Rectal smooth muscle tissue (tissue), 1 donor: ENCODE measurements at regions not wholly inside any gene's neighbourhood (a gene's known extent, or its start where the extent isn't known, plus 50 kb on each side); places are given as distances from the start of the nearest gene placed in this dataset.

Experiments used
- H3K27ac ChIP-seq: one replicate; pipeline ENCODE4 v1.7.0; 2013; ENCODE audit warnings: low read depth, low read length, inconsistent platforms
- H3K27me3 ChIP-seq: one replicate; pipeline ENCODE4 v1.7.0; 2013; ENCODE audit warnings: low read length; ENCODE audit not compliant: control insufficient read depth, insufficient read depth
- H3K36me3 ChIP-seq: one replicate; pipeline ENCODE4 v1.7.0; 2013; ENCODE audit warnings: low read length; ENCODE audit not compliant: control insufficient read depth, insufficient read depth
- H3K4me1 ChIP-seq: one replicate; pipeline ENCODE4 v1.7.0; 2013; ENCODE audit warnings: low read length; ENCODE audit not compliant: control insufficient read depth, insufficient read depth
- H3K4me3 ChIP-seq: one replicate; pipeline ENCODE4 v1.7.0; 2013; ENCODE audit warnings: low read length
- H3K9ac ChIP-seq: one replicate; pipeline ENCODE4 v1.7.0; 2013; ENCODE audit warnings: low read length

DNA sequence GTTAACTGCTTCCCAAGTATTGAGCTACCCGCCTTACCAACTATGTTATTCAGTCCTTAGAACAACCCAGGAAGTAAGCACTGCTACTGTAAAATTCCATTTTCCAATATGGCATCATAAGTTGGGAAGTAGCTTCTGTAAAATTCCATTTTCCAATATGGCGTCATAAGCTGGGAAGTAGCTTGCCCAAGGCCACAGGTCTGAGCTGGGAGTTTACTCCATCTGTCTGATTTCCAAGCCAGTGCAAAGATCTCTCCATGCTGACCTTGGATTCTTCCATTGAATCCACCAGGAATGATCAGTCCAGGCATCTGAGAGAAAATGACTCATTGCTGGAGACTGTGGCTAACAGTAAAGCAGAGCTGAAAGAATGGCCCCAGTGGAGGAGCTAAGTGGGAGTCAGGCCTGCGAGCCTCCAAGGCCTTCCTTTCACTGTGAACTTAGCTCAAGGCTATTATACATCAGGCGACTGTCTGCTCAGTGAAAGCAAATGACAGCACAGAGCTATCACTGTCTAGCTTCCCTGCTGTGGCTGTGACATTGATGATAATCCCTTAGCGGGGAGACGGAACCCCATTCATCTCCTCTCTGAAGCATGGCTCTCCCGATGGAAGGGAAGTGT lies 430.4 kb downstream of the HAPSTR1 start:
- Histone ChIP-seq H3K36me3 (no peaks in the 10 kb centered on the region), H3K27me3 (no peaks in the 10 kb centered on the region), H3K4me3 (no peak overlapping the region), H3K27ac (no peak overlapping the region), H3K9ac (no peak overlapping the region), H3K4me1 (peaks cover 3% of the 10 kb centered on the region)

DNA sequence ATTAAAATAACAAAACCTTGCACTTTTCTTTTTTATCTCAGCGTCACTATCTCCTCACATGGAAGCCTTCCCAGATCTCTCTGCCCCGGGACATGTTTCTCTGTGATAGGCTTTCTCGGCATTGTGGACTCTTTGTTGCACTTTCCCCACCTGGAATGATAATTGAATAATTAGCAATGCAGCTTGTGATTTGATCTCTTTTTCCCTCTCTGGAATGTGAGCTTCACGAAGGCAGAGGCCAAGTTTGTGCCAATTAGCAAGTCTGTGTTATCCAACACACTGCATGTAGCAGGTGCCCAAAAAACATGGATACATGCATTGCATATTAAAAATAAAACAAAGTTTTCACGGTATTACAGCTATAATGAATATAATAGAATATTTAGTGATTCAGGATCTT lies 431.2 kb downstream of the HAPSTR1 start:
- no peaks in the 10 kb centered on the region for H3K27me3 ChIP-seq

DNA sequence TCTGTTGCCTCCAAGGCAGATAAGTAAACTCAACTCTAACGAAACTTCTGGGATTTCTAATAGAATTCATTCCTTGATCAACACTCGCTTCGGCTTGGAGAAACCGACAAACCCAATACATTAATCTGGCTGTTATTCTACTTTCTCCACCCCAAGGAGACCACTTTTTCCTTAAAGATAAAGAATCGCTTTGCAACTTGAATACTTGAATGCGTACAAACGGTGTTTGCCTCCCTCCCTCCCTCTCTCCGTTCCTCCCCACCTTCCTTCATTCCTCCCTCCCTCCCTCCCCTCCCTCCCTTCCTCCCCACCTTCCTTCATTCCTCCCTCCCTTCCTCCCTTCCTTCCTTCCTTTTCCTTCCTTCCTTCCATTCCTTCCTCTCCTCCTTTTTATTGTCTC lies 432.6 kb downstream of the HAPSTR1 start:
- Histone ChIP-seq H3K4me3 (no peak overlapping the region), H3K27me3 (no peaks in the 10 kb centered on the region), H3K9ac (no peak overlapping the region), H3K27ac (no peak overlapping the region), H3K4me1 (peaks cover 2% of the 10 kb centered on the region), H3K36me3 (no peaks in the 10 kb centered on the region)

More for the DNA sequence above, 431.2 kb downstream of the HAPSTR1 start:
- Histone ChIP-seq H3K36me3 (no peaks in the 10 kb centered on the region), H3K27ac (no peak overlapping the region), H3K4me3 (no peak overlapping the region), H3K9ac (no peak overlapping the region), H3K4me1 (no peaks in the 10 kb centered on the region)

DNA sequence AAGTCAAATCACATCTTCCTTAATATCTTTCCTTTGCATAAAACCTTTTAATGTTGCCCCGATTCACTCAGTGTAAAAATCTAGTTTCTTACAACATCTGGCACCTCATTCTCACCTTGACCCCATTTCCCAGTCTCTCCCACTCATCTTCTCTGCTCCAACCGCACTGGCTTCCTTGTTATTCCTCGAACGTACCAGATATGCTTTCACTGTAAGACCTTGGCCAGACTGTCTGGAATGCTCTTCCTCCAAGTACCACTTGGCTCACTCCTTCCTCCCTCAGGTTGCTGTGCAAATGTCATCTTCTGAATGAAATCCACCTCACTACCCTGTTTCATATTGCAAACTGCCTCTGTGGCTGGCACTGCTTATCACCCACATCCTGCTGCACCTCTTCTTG lies 433.6 kb downstream of the HAPSTR1 start:
- Histone ChIP-seq H3K27me3 (no peaks in the 10 kb centered on the region), H3K4me3 (no peak overlapping the region), H3K9ac (no peak overlapping the region), H3K4me1 (peaks cover 2% of the 10 kb centered on the region), H3K36me3 (no peaks in the 10 kb centered on the region), H3K27ac (no peak overlapping the region)

DNA sequence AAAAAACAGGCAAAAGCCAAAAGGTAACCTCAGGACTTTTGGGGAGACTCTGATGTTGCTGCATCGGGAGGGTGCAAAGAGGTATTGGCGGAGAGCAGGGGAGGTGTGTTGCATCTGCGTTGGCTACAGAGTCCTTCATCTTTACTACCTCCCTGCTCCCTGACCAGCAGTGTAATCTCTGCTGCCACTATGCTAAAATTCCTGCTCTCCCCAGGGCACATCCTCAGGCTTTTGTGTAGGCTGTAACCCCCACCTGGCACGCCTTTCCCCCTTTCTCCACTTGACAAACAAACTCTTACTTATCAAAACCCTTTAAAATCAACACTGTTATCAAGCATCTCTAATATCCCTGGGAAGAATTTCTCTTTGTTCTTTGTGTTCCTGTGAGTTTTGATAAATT lies 435.3 kb downstream of the HAPSTR1 start:
- H3K27ac ChIP-seq: no peak overlapping the region
- no peaks in the 10 kb centered on the region for H3K36me3 ChIP-seq
- peaks cover 2% of the 10 kb centered on the region for H3K4me1 ChIP-seq
- H3K27me3 ChIP-seq: no peaks in the 10 kb centered on the region
- no peak overlapping the region for H3K9ac ChIP-seq
- no peak overlapping the region for H3K4me3 ChIP-seq

DNA sequence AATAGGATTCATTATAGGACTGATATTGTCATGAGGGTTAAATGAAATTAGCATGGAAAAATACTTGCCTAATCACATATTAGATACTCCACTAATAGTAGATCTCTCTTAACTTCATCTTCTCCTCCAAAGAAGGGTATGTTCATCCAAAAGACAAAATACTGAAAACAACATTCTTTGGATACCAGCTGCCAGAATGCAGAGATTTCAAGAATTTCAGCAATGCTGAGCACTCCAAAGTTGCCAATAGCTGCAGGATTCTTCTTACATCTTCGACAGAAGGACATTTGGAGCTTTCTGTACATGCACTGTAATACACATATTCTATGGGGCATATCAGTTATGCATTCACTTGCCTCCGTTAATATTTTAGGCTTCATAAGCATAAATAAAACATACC lies 436.5 kb downstream of the HAPSTR1 start:
- H3K4me1 ChIP-seq: peaks cover 2% of the 10 kb centered on the region
- no peaks in the 10 kb centered on the region for H3K36me3 ChIP-seq
- no peak overlapping the region for H3K4me3 ChIP-seq
- no peak overlapping the region for H3K9ac ChIP-seq
- no peak overlapping the region for H3K27ac ChIP-seq
- H3K27me3 ChIP-seq: no peaks in the 10 kb centered on the region

DNA sequence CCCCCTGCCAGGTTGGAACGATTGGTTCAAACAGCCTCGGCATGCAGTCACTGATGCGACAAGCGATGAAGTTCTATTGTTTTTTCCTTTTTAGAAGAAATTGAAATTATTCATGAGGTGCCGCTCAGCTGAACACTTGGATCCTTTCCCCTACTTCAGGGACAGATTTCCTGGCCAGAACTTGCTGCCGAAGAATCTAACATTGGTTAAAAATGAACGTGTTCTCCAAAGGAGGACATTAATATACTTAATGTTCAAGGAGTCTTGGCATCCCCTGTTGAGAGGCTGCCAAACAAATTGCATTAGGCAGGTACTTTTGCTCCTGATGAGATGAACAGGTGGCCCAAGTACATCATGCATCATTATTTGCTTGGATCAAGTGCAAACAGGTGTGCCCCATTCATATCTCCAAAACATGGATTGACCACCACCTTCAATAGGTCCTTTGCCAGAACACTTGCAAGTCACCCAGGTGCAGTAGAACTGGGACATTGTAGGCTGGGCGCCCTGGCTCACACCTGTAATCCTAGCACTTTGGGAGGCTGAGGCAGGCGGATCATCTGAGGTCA lies 437.2 kb downstream of the HAPSTR1 start:
- Histone ChIP-seq H3K4me3 (no peak overlapping the region), H3K27me3 (no peaks in the 10 kb centered on the region), H3K27ac (no peak overlapping the region), H3K9ac (no peak overlapping the region), H3K36me3 (no peaks in the 10 kb centered on the region), H3K4me1 (peaks cover 2% of the 10 kb centered on the region)

DNA sequence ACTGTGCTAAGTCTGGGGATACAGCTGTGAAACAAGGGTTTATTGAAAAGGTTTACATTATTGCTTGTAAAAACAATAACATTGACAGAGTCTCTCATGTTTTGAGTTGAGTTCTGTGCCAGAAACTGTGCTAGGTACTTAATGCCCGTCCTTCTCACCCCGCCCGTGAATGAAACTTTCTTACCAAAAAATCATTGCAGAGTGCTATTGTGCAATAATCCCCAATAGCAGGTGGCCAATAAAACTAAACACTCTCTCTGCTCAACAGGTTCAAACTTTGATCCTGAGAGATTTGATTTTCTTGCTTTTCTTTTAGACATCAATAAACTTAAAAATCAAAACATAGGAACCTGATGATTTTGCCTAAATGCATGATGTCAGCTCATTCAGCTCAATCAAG lies 441.6 kb downstream of the HAPSTR1 start:
- no peak overlapping the region for H3K9ac ChIP-seq
- peaks cover 2% of the 10 kb centered on the region for H3K4me1 ChIP-seq
- no peaks in the 10 kb centered on the region for H3K36me3 ChIP-seq
- no peak overlapping the region for H3K27ac ChIP-seq
- no peaks in the 10 kb centered on the region for H3K27me3 ChIP-seq
- H3K4me3 ChIP-seq: no peak overlapping the region

DNA sequence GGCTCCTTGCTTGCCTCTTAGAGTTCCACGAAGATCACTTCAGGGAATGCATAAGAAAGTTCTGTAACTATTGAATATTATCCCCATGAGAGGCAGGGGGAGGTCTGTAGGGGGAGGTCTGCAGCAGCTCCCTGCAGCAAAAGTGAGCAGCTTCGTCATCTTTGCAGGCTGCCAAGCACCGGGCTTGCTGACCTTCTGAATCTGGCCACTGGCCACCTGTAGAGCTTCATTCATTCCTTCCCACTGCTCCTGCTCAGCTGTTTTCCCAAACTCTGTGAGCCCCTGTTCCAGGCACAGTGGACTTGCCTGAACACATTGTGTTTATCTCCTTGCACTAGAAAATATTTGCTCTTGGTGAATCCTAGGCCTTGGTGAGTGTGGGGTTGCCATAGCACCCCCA lies 443.3 kb downstream of the HAPSTR1 start:
- no peaks in the 10 kb centered on the region for H3K27me3 ChIP-seq
- H3K36me3 ChIP-seq: no peaks in the 10 kb centered on the region
- H3K4me1 ChIP-seq: no peaks in the 10 kb centered on the region

DNA sequence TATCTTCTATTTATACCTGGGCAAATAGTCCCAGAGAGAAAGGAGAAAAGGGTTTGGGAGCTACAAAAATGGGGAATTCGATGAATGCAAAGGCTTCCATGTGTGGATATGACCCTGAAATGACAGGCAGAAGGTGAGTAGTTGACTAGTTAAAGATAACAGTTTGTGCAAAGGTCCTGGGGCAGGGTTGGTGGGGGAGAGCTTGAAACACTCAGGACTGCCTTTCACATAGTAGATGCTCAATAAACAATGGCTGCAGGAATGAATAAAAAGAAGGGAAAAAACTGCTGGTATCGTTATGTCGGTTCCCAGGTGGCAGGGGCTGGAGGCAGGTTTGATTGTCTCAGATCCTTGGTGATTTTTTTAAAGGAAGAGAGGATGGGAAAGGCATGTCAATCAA lies 445.5 kb downstream of the HAPSTR1 start:
- H3K4me1 ChIP-seq: no peaks in the 10 kb centered on the region
- no peaks in the 10 kb centered on the region for H3K36me3 ChIP-seq
- no peak overlapping the region for H3K27ac ChIP-seq
- H3K27me3 ChIP-seq: no peaks in the 10 kb centered on the region
- no peak overlapping the region for H3K4me3 ChIP-seq
- H3K9ac ChIP-seq: no peak overlapping the region

More for the DNA sequence above, 443.3 kb downstream of the HAPSTR1 start:
- no peak overlapping the region for H3K4me3 ChIP-seq
- no peak overlapping the region for H3K9ac ChIP-seq
- H3K27ac ChIP-seq: no peak overlapping the region

DNA sequence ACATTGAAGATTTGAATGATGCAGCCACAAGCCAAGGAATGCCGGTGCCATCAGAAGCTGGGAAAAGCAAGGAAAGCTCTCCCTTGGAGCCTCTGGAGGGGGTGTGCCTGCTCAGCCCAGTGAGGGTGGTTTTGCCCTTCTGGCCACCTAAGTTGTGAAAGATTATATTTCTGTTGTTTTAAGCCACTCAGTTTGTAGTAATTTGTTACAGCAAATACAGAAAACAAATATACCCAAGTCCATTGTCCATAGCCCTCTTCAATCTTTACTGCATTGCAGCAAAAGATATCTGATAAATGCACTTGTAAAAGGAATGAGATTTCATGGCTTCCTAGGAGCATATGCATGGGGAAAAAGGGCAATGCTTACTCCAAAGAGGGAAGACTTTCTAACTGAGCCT lies 447.9 kb downstream of the HAPSTR1 start:
- Histone ChIP-seq H3K27ac (no peak overlapping the region), H3K36me3 (no peaks in the 10 kb centered on the region), H3K4me3 (no peak overlapping the region), H3K27me3 (no peaks in the 10 kb centered on the region), H3K4me1 (no peaks in the 10 kb centered on the region), H3K9ac (no peak overlapping the region)

DNA sequence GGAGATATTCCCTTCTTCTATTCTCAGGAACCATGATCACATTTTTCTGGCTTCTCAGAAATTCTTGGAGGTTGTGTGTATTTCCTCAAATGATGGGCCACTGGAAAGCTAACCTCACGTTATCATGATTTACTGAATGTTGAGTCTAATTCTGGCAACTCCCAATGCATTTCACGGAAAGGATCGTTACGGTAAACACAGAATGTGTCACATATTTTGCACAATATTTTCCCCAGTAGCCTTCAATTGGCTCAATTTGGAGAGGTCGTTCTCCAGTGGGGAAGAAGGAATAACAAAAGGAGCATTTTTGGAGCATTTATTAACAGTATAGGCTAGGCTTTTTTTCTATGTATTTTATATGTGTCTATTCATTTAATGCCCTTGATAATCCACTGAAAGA lies 450.3 kb downstream of the HAPSTR1 start:
- H3K9ac ChIP-seq: no peak overlapping the region
- no peaks in the 10 kb centered on the region for H3K4me1 ChIP-seq
- H3K27me3 ChIP-seq: no peaks in the 10 kb centered on the region
- H3K4me3 ChIP-seq: no peak overlapping the region
- no peaks in the 10 kb centered on the region for H3K36me3 ChIP-seq
- H3K27ac ChIP-seq: no peak overlapping the region

DNA sequence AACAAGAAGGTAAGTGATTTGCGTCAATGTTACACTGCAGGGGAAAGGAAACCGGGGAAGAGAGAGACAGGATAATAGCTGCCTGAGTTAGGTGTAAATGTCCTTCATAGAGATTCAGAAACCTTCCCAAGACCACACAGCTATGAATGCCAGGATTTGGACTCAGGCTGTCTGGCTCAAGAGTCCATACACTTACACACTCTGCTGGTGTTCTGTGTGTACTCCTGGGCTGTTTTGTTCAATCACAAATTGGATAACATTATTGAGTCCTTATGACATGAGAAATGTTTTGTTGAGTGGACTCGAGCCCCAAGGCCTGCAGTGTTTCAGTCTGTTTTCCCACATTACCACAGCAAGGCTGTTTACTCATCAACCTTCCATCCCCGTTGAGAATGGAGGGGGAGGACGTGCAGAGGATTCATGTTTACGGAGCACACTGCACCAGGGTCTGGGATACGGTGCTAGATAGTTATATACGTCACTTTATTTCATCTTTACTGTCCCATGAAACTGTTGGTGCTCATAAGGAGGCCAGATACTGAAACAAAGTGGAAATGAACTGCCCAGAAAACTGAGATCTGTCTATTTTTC lies 450.8 kb downstream of the HAPSTR1 start:
- H3K4me3 ChIP-seq: no peak overlapping the region
- no peaks in the 10 kb centered on the region for H3K27me3 ChIP-seq
- H3K4me1 ChIP-seq: no peaks in the 10 kb centered on the region
- H3K36me3 ChIP-seq: no peaks in the 10 kb centered on the region
- no peak overlapping the region for H3K9ac ChIP-seq
- no peak overlapping the region for H3K27ac ChIP-seq
